IMR-90 (cell line): ENCODE measurements at regions not wholly inside any gene's neighbourhood (a gene's known extent, or its start where the extent isn't known, plus 50 kb on each side); places are given as distances from the start of the nearest gene placed in this dataset.

Source experiments
- ATAC-seq: fragments of 200-7000 bp; cut with Tn5 transposase; 2 replicates; pipeline ENCODE4 v1.9.1; 2020; ENCODE audit warnings: low read depth, mild to moderate bottlenecking, moderate library complexity
- BruUV-seq: library from RNA; stranded (reverse); fragments of 400-500 nt; replicated peaks from 2 replicates; lab custom pipeline; 2021; lab: Mats Ljungman, UMichigan
- CTCF ChIA-PET: fragments of 300-600 bp; formaldehyde crosslinking; extraction: SDS; loops from one replicate; lab custom pipeline; 2021; ENCODE audit warnings: antibody characterized with exemption; lab: Yijun Ruan, JAX
- POLR2A ChIA-PET: fragments of 300-600 bp; sonication (Branson Sonifier 250); formaldehyde crosslinking; loops from one replicate; lab custom pipeline; 2022; ENCODE audit warnings: antibody characterized with exemption; ENCODE audit not compliant: unreplicated experiment; lab: Charles Lee
- DNase-seq: peaks from one replicate; pipeline ENCODE4 v3.0.0; 2013
- H2AFZ ChIP-seq: replicated peaks from 2 replicates; pipeline ENCODE3; 2013; ENCODE audit warnings: low read length, mild to moderate bottlenecking; ENCODE audit not compliant: poor library complexity
- H2AK5ac ChIP-seq: 2 replicates; pipeline ENCODE4 v1.6.1; 2013; ENCODE audit warnings: low read depth, low read length, inconsistent platforms
- H2AK9ac ChIP-seq: replicated peaks from 2 replicates; pipeline ENCODE3; 2013; ENCODE audit warnings: mild to moderate bottlenecking, low read depth, low read length, moderate library complexity; ENCODE audit not compliant: poor library complexity
- H2BK120ac ChIP-seq: 2 replicates; pipeline ENCODE4 v1.6.1; 2013; ENCODE audit warnings: low read depth, low read length, inconsistent platforms
- H2BK15ac ChIP-seq: 3 replicates; pipeline ENCODE4 v1.6.1; 2013; ENCODE audit warnings: low read depth, low read length, inconsistent platforms
- H2BK20ac ChIP-seq: 2 replicates; pipeline ENCODE4 v1.6.1; 2013; ENCODE audit warnings: low read depth, mild to moderate bottlenecking, inconsistent platforms, low read length, moderate library complexity
- H2BK5ac ChIP-seq: 2 replicates; pipeline ENCODE4 v1.6.1; 2013; ENCODE audit warnings: mild to moderate bottlenecking, low read depth, low read length, inconsistent platforms; ENCODE audit not compliant: poor library complexity, severe bottlenecking
- H3K14ac ChIP-seq: replicated peaks from 2 replicates; pipeline ENCODE4 v1.6.1; 2013; ENCODE audit warnings: low read depth, low read length, inconsistent platforms
- H3K18ac ChIP-seq: 2 replicates; pipeline ENCODE4 v1.6.1; 2013; ENCODE audit warnings: low read depth, low read length, control low read depth
- H3K23ac ChIP-seq: 2 replicates; pipeline ENCODE4 v1.6.1; 2013; ENCODE audit warnings: low read depth, low read length, inconsistent platforms
- H3K27ac ChIP-seq: 2 replicates; pipeline ENCODE4 v1.5.1; 2013; ENCODE audit warnings: mild to moderate bottlenecking, control low read depth, low read length; ENCODE audit not compliant: insufficient read depth
- H3K27me3 ChIP-seq: 2 replicates; pipeline ENCODE4 v1.6.1; 2013; ENCODE audit warnings: low read length; ENCODE audit not compliant: control insufficient read depth, insufficient read depth
- H3K36me3 ChIP-seq: 2 replicates; pipeline ENCODE4 v1.6.1; 2013; ENCODE audit warnings: low read length, mixed read lengths; ENCODE audit not compliant: control insufficient read depth, insufficient read depth
- H3K4ac ChIP-seq: 2 replicates; pipeline ENCODE4 v1.6.1; 2013; ENCODE audit warnings: low read depth, low read length, inconsistent platforms
- H3K4me1 ChIP-seq: 2 replicates; pipeline ENCODE4 v1.6.1; 2013; ENCODE audit warnings: low read length, mixed read lengths; ENCODE audit not compliant: control insufficient read depth, insufficient read depth
- H3K4me2 ChIP-seq: 2 replicates; pipeline ENCODE4 v1.6.1; 2013; ENCODE audit warnings: low read depth, mild to moderate bottlenecking, control low read depth, low read length, moderate library complexity
- H3K4me3 ChIP-seq: 2 replicates; pipeline ENCODE4 v1.5.1; 2013; ENCODE audit warnings: low read depth, mild to moderate bottlenecking, control low read depth, low read length, moderate library complexity; ENCODE audit not compliant: insufficient read depth
- H3K56ac ChIP-seq: 2 replicates; pipeline ENCODE4 v1.6.1; 2013; ENCODE audit warnings: low read length, inconsistent platforms; ENCODE audit not compliant: insufficient read depth; ENCODE audit errors: extremely low read depth
- H3K79me1 ChIP-seq, 2 experiments: 2 replicates each; pipeline ENCODE4 v1.6.1; 2013; ENCODE audit warnings: low read length in 2 of 2, inconsistent platforms in 1 of 2, low read depth in 1 of 2
- H3K9ac ChIP-seq: 2 replicates; pipeline ENCODE4 v1.6.1; 2013; ENCODE audit warnings: low read depth, low read length, control low read depth
- H3K9me1 ChIP-seq: 2 replicates; pipeline ENCODE4 v1.6.1; 2013; ENCODE audit warnings: low read length, inconsistent platforms; ENCODE audit not compliant: insufficient read depth
- H3K9me3 ChIP-seq: 2 replicates; pipeline ENCODE4 v1.6.1; 2013; ENCODE audit warnings: low read length; ENCODE audit not compliant: control insufficient read depth, insufficient read depth
- H4K20me1 ChIP-seq: 2 replicates; pipeline ENCODE4 v1.6.1; 2013; ENCODE audit warnings: low read length, inconsistent platforms; ENCODE audit not compliant: insufficient read depth
- H4K5ac ChIP-seq: 2 replicates; pipeline ENCODE4 v1.6.1; 2013; ENCODE audit warnings: mild to moderate bottlenecking, low read depth, low read length, control low read depth
- H4K8ac ChIP-seq, 2 experiments: 2 replicates each; pipeline ENCODE4 v1.6.1; 2013; ENCODE audit warnings: low read depth in 2 of 2, low read length in 2 of 2, control low read depth in 1 of 2, inconsistent platforms in 1 of 2
- H4K91ac ChIP-seq: 2 replicates; pipeline ENCODE4 v1.6.1; 2013; ENCODE audit warnings: low read depth, low read length, inconsistent platforms; ENCODE audit not compliant: insufficient read depth
- BHLHE40 ChIP-seq: fragments of 150-350 bp; IDR thresholded peaks from 2 replicates; pipeline ENCODE4 v1.6.1; 2016; ENCODE audit warnings: mild to moderate bottlenecking, low read depth, low read length
- CEBPB ChIP-seq: IDR thresholded peaks from 2 replicates; pipeline ENCODE4 v1.6.1; 2012; ENCODE audit warnings: low read depth, low read length, improper control_type of control experiment
- CHD1 ChIP-seq: IDR thresholded peaks from 2 replicates; pipeline ENCODE4 v1.6.1; 2012; ENCODE audit warnings: low read depth, low read length, improper control_type of control experiment
- CTCF ChIP-seq: conservative IDR thresholded peaks from 2 replicates; pipeline ENCODE4 v1.5.1; 2012; ENCODE audit warnings: mild to moderate bottlenecking, low read depth, low read length, improper control_type of control experiment
- ELK1 ChIP-seq: fragments of 150-350 bp; IDR thresholded peaks from 2 replicates; pipeline ENCODE4 v1.6.1; 2016; ENCODE audit warnings: low read depth, mild to moderate bottlenecking, low read length, moderate library complexity, borderline replicate concordance
- FOS ChIP-seq: fragments of 150-350 bp; IDR thresholded peaks from 2 replicates; pipeline ENCODE4 v1.6.1; 2016; ENCODE audit warnings: low read depth, low read length
- MAFK ChIP-seq: IDR thresholded peaks from 2 replicates; pipeline ENCODE4 v1.6.1; 2012; ENCODE audit warnings: low read depth, low read length, improper control_type of control experiment
- MAZ ChIP-seq: IDR thresholded peaks from 2 replicates; pipeline ENCODE4 v1.6.1; 2012; ENCODE audit warnings: low read depth, mild to moderate bottlenecking, low read length, improper control_type of control experiment, moderate library complexity, borderline replicate concordance
- MXI1 ChIP-seq: IDR thresholded peaks from 2 replicates; pipeline ENCODE4 v1.6.1; 2012; ENCODE audit warnings: low read depth, mild to moderate bottlenecking, low read length, moderate library complexity, borderline replicate concordance
- NFE2L2 ChIP-seq: fragments of 150-350 bp; IDR thresholded peaks from 2 replicates; pipeline ENCODE4 v1.6.1; 2016; ENCODE audit warnings: low read depth, mild to moderate bottlenecking, low read length
- POLR2A ChIP-seq: IDR thresholded peaks from 2 replicates; pipeline ENCODE4 v1.6.1; 2012; ENCODE audit warnings: mild to moderate bottlenecking, low read depth, low read length
- RAD21 ChIP-seq: IDR thresholded peaks from 2 replicates; pipeline ENCODE4 v1.6.1; 2012; ENCODE audit warnings: low read length, improper control_type of control experiment
- RCOR1 ChIP-seq: IDR thresholded peaks from 2 replicates; pipeline ENCODE4 v1.6.1; 2012; ENCODE audit warnings: mild to moderate bottlenecking, low read length, improper control_type of control experiment; ENCODE audit not compliant: insufficient replicate concordance
- RFX5 ChIP-seq: IDR thresholded peaks from 2 replicates; pipeline ENCODE4 v1.8.0; 2012; ENCODE audit warnings: low read depth, mild to moderate bottlenecking, low read length, moderate library complexity
- SMC3 ChIP-seq: fragments of 150-350 bp; IDR thresholded peaks from 2 replicates; pipeline ENCODE4 v1.6.1; 2016; ENCODE audit warnings: low read depth, mild to moderate bottlenecking, antibody characterized with exemption, low read length, moderate library complexity
- USF2 ChIP-seq: fragments of 150-350 bp; IDR thresholded peaks from 2 replicates; pipeline ENCODE4 v1.6.1; 2017; ENCODE audit warnings: mild to moderate bottlenecking, antibody characterized with exemption, low read length, low read depth
- WGBS, 2 experiments: methylation state at CpG; one replicate each; pipeline versions ENCODE4 v1.1.5 to v1.1.7; 2013; ENCODE audit warnings: missing lambda C conversion rate in 2 of 2; ENCODE audit not compliant: insufficient read length in 1 of 2; ENCODE audit errors: extremely low coverage in 2 of 2; 5-methylcytosine and 5-hydroxymethylcytosine counted together
- dilution Hi-C: fragments of 300-500 bp; cut with HindIII; formaldehyde crosslinking; loops from one replicate; pipeline ENCODE4 v1.14.3; 2018; ENCODE audit warnings: low sequenced_read_pairs; ENCODE audit not compliant: unreplicated experiment
- in situ Hi-C: fragments of 300-500 bp; cut with MboI; formaldehyde crosslinking; loops from 3 replicates; pipeline ENCODE4 v1.14.3; 2019; ENCODE audit warnings: low sequenced_read_pairs, inconsistent platforms, mixed read lengths
- intact Hi-C: fragments of 100-400 bp; cut with micrococcal nuclease; formaldehyde crosslinking; loops from 2 replicates; pipeline ENCODE4 v1.10.0; 2022

GRCh38 chr2:52404866-52405265 lies 1362.7 kb upstream of the CHAC2 start:
- in situ Hi-C loops: no loop called here
- DNase-seq: no peak
- H3K4me2 ChIP-seq: peak overlapping the region; percentile 19; the same call in 1 of the 2 replicates
- no peak overlapping the region for H3K4ac ChIP-seq
- dilution Hi-C loops: no loop called here
- H3K27me3 ChIP-seq: no peaks in the 10 kb centered on the region
- no peaks in the 10 kb centered on the region for H3K36me3 ChIP-seq
- no peak overlapping the region; the same call in 1 of the 2 replicates for H3K14ac ChIP-seq
- no peak overlapping the region for H2BK5ac ChIP-seq
- H3K56ac ChIP-seq: no peak overlapping the region
- H3K4me1 ChIP-seq: no peaks in the 10 kb centered on the region
- ATAC-seq: no peak
- H4K5ac ChIP-seq: no peak overlapping the region
- no peak overlapping the region for H2AK5ac ChIP-seq
- no TSS peak for BruUV-seq
- no peaks in the 10 kb centered on the region for H4K20me1 ChIP-seq
- no peaks in the 10 kb centered on the region for H3K9me1 ChIP-seq
- H2BK15ac ChIP-seq: no peak overlapping the region
- intact Hi-C loops: no loop called here
- H2BK120ac ChIP-seq: no peak overlapping the region
- no peak overlapping the region for H3K23ac ChIP-seq
- CTCF ChIA-PET: no interaction called here
- H3K18ac ChIP-seq: no peak overlapping the region
- no peak for TF ChIP-seq RCOR1
- no peak for TF ChIP-seq ELK1
- no peak for TF ChIP-seq MXI1
- no peak for TF ChIP-seq CTCF
- TF ChIP-seq BHLHE40: no peak
- TF ChIP-seq NFE2L2: no peak
- no peak for TF ChIP-seq FOS
- TF ChIP-seq MAFK: no peak
- no peak for TF ChIP-seq RFX5
- no peak for TF ChIP-seq SMC3
- no peak for TF ChIP-seq CEBPB
- TF ChIP-seq CHD1: no peak
- TF ChIP-seq RAD21: no peak
- TF ChIP-seq POLR2A: no peak
- TF ChIP-seq MAZ: no peak
- TF ChIP-seq USF2: no peak
- no peak overlapping the region for H3K27ac ChIP-seq
- no CpG with 5 or more reads among the region's 3 CpGs for WGBS, 2 experiments
- no peak overlapping the region for H2BK20ac ChIP-seq
- no peaks in the 10 kb centered on the region for H3K79me1 ChIP-seq
- no peaks in the 10 kb centered on the region for H3K9me3 ChIP-seq
- H3K4me3 ChIP-seq: no peak overlapping the region
- H2AFZ ChIP-seq: no peak overlapping the region
- no peak overlapping the region for H2AK9ac ChIP-seq
- no peak overlapping the region for H3K9ac ChIP-seq
- no peak overlapping the region for H4K91ac ChIP-seq
- POLR2A ChIA-PET: interaction anchor here (0.6 kb wide), 1 partner anchor 1682 kb away, joined by 3 read pairs; no protein-coding TSS in a partner anchor
- no peak overlapping the region; a peak in 1 of 4 replicates for H4K8ac ChIP-seq
